ENCODE measurements at regions not wholly inside any gene's neighbourhood (a gene's known extent, or its start where the extent isn't known, plus 50 kb on each side); places are given as distances from the start of the nearest gene placed in this dataset.

GRCh38 chr1:18018366-18018765, 89.2 kb upstream of the IGSF21 start (continued):
- TF ChIP-seq SP1 (IDR thresholded peaks at IDR 0.05; ENCODE audit: low read depth, low read length) (no peak), ZNF274 (IDR thresholded peaks at IDR 0.05; ENCODE audit: borderline replicate concordance, extremely low read depth, low read length) (no peak), TAF1 (IDR thresholded peaks at IDR 0.05; ENCODE audit: low read depth, low read length) (no peak), CHD7 (IDR thresholded peaks at IDR 0.05; ENCODE audit: insufficient replicate concordance, low read length) (no peak)
